Cardiac muscle cell (in vitro differentiated cells and primary cell): ENCODE measurements at regions not wholly inside any gene's neighbourhood (a gene's known extent, or its start where the extent isn't known, plus 50 kb on each side); places are given as distances from the start of the nearest gene placed in this dataset.

Experiments
- DNase-seq, 2 donors: peaks; one replicate each; pipeline versions ENCODE4 v3.0.0 to v3.0.0-alpha.2; 2010 to 2017; ENCODE audit warnings: low read depth in 1 of 2, low spot score in 1 of 2
- H3K27ac ChIP-seq: fragments of 200-600 bp; sonication (generic); 2 replicates; pipeline ENCODE4 v1.5.1; 2016
- H3K27me3 ChIP-seq: fragments of 200-600 bp; sonication (generic); 2 replicates; pipeline ENCODE4 v1.6.0; 2016; ENCODE audit warnings: control low read depth
- H3K36me3 ChIP-seq: fragments of 200-600 bp; sonication (generic); 2 replicates; pipeline ENCODE4 v1.5.1; 2016; ENCODE audit warnings: control low read depth
- H3K4me1 ChIP-seq: fragments of 200-600 bp; sonication (generic); 2 replicates; pipeline ENCODE4 v1.8.1; 2017; ENCODE audit warnings: low read depth, mild to moderate bottlenecking, mixed run types
- H3K4me3 ChIP-seq: fragments of 200-600 bp; sonication (generic); 2 replicates; pipeline ENCODE4 v1.5.1; 2016; ENCODE audit warnings: mild to moderate bottlenecking
- H3K9me3 ChIP-seq: fragments of 200-600 bp; sonication (generic); 2 replicates; pipeline ENCODE4 v1.5.1; 2017; ENCODE audit warnings: low read depth, mild to moderate bottlenecking, control low read depth
- TF ChIP-seq, protein P1 (sequence below): IDR thresholded peaks from 2 replicates; pipeline ENCODE4 v1.5.1; 2012; ENCODE audit warnings: low read depth, mild to moderate bottlenecking, low read length

DNA sequence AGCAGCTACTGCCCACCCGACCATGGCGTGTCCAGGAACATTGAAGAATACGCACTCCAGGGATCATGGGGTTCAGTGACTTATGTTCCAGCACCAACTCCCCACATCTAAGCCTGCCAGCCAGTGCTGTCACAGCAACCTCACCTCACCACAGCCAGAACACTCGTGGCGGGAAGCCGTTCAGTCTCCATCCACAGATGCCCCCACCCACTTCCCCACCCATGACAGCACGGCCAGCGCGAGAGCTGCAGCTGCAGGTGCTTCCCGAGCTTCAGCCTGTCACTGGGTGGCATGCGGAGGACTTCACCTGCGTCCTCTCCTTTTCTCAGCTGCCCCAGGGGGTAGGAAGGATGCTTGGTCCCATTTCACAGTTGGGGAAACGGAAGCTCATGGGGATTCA lies 50.3 kb downstream of the RBFOX3 start:
- H3K27me3 ChIP-seq = peaks cover 8% of the 10 kb centered on the region
- TF ChIP-seq, protein P1, sequence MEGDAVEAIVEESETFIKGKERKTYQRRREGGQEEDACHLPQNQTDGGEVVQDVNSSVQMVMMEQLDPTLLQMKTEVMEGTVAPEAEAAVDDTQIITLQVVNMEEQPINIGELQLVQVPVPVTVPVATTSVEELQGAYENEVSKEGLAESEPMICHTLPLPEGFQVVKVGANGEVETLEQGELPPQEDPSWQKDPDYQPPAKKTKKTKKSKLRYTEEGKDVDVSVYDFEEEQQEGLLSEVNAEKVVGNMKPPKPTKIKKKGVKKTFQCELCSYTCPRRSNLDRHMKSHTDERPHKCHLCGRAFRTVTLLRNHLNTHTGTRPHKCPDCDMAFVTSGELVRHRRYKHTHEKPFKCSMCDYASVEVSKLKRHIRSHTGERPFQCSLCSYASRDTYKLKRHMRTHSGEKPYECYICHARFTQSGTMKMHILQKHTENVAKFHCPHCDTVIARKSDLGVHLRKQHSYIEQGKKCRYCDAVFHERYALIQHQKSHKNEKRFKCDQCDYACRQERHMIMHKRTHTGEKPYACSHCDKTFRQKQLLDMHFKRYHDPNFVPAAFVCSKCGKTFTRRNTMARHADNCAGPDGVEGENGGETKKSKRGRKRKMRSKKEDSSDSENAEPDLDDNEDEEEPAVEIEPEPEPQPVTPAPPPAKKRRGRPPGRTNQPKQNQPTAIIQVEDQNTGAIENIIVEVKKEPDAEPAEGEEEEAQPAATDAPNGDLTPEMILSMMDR = no peak
- H3K27ac ChIP-seq = no peak overlapping the region
- no peaks in the 10 kb centered on the region for H3K9me3 ChIP-seq
- no peaks in the 10 kb centered on the region for H3K36me3 ChIP-seq
- no peak overlapping the region for H3K4me3 ChIP-seq
- H3K4me1 ChIP-seq = no peaks in the 10 kb centered on the region
- no peak for DNase-seq

DNA sequence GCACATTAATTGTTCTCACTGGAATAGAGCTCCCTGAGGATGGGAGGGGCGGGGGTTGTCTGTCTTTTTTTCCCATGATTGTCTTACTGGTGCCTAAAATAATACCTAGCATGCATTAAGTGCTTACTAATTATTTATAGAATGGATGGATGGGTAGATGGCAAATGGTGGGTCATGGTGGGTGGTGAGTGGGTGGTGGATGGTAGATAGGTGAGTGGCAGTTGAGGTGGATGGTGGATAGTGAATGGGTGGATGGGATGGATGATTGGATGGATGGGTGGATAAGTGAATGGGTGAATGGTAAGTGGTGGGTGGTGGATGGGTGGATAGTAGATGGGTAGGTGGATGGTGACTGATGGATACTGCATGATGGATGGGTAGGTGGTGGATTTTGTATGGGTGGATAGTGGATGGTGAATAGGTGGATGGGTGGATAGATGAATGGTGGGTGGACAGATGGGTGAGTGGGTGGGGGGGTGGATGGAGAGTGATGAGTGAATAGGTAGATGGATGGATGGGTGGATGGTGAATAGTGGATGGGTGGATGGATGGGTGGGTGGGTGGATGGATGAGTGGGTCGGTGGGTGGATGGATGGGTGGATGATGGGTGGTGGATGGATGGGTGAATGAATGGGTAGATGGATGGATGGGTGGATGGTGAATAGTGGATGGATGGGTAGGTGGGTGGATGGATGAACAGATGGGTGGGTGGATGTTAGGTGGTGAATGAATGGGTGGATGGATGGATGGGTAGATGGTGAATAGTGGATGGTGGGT lies 51.6 kb downstream of the RBFOX3 start:
- Histone ChIP-seq H3K27ac (no peak overlapping the region), H3K4me3 (no peak overlapping the region), H3K4me1 (no peaks in the 10 kb centered on the region), H3K9me3 (no peaks in the 10 kb centered on the region), H3K36me3 (no peaks in the 10 kb centered on the region), H3K27me3 (peaks cover 8% of the 10 kb centered on the region)
- no peak for DNase-seq
- TF ChIP-seq, protein P1 = no peak

DNA sequence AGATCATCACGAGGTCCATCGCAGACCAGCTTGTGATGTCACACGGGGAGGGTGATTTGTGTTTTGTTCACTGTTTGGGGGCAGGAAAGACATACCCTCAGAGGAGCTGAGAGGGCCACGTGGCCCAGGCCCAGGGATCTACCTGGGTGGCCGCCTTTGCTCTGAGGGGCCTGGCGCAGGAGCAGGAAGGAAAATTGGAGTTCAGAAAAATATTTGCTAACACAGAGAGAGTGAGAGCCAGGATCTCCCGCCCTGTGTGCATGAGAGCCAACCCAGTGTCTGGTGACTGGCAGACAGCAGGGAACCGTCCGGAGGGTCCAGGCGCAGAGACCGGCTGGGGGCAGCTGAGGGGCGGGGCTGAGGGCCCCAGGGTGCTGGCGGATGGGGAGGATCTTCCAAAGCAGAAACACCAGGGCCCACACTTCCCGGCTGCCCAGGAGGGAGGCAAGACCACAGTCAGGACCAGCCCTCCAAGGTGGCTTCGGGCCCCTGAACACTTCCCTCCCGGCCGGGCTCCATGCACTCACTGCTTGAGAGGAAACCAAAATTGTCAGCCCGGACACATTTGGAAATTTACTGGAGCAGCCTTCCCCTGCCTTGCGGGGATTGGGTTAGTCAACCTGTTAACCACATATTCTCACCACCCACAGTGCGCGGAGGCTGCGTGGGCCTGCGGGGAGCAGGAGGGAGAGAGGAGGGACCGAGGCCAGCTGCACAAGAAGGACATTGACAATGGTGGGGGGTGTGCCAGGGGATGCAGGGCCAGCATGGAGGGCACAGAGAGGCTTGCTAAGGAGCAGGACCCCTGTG lies 52.6 kb downstream of the RBFOX3 start:
- Histone ChIP-seq H3K36me3 (no peaks in the 10 kb centered on the region), H3K27me3 (peaks cover 8% of the 10 kb centered on the region), H3K4me3 (no peak overlapping the region), H3K9me3 (no peaks in the 10 kb centered on the region), H3K4me1 (no peaks in the 10 kb centered on the region), H3K27ac (no peak overlapping the region)
- TF ChIP-seq, protein P1 = no peak
- DNase-seq = no peak

DNA sequence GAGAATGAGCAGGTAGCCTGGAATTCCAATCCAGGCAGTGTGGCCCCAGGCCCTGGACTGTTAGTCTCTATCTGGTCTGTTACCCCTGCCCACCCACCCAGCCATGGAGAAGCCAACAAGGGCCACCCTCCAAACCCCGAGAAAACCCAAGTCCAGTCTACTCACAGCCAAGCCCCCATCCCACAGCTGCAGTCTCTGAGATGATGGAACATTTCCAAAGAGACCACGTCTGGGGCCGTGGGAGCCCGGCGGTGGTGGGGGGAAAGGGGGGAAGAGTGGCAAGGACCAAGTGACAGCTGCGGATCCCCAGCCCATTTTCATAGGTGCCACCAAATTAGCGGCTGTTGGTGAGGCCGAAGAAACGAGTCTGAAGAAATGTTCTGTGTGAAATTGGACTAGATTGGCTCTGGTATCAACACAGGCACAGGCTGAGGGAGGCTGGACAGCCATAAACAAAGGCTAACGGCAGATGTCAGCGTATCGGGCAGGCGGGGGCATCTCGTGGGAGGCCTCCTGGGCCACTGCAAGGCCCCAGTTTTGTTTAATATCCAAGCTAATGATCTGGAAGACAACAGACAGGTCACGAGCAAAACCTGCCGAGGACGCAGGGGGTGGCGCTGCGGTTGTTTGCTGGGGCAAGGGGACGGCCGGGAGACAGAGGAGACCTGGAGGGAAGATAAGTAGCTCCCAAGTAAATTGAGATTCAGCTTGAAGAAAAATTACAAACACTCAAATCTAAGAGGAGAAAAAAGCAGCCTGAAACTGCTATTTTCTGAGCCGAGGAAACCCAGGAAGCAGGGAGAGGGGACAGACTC lies 53.4 kb downstream of the RBFOX3 start:
- TF ChIP-seq, protein P1 = no peak
- Histone ChIP-seq H3K27me3 (peaks cover 8% of the 10 kb centered on the region), H3K4me3 (no peak overlapping the region), H3K9me3 (no peaks in the 10 kb centered on the region), H3K4me1 (no peaks in the 10 kb centered on the region), H3K36me3 (no peaks in the 10 kb centered on the region), H3K27ac (no peak overlapping the region)
- no peak for DNase-seq

GRCh38 chr17:79556271-79556670 lies 54.6 kb downstream of the RBFOX3 start:
- Histone ChIP-seq H3K27me3 (peaks cover 8% of the 10 kb centered on the region), H3K9me3 (no peaks in the 10 kb centered on the region), H3K4me3 (no peak overlapping the region), H3K27ac (no peak overlapping the region), H3K4me1 (no peaks in the 10 kb centered on the region), H3K36me3 (no peaks in the 10 kb centered on the region)
- DNase-seq = no peak
- TF ChIP-seq, protein P1 = no peak
